Upper lobe of left lung (tissue), 4 donors: ENCODE measurements at regions not wholly inside any gene's neighbourhood (a gene's known extent, or its start where the extent isn't known, plus 50 kb on each side); places are given as distances from the start of the nearest gene placed in this dataset.

Experiments used
- CTCF ChIP-seq, 6 experiments: fragments of 450-650 bp in 4 of 6; fragments of 200-600 bp in 2 of 6; sonication (generic) in 2 of 6; IDR thresholded peaks; one replicate each; pipeline ENCODE4 v1.5.1; 2016 to 2019; ENCODE audit warnings: antibody characterized with exemption in 6 of 6
- EP300 ChIP-seq, 4 donors: sonication (generic); formaldehyde crosslinking; IDR thresholded peaks; one replicate each; pipeline ENCODE4 v1.5.1; 2017; ENCODE audit warnings: antibody characterized with exemption in 4 of 4, control low read depth in 2 of 4
- POLR2A ChIP-seq, 4 donors: fragments of 450-650 bp; IDR thresholded peaks; one replicate each; pipeline ENCODE4 v1.5.1; 2016 to 2017; ENCODE audit warnings: antibody characterized with exemption in 4 of 4, mild to moderate bottlenecking in 2 of 4
- POLR2AphosphoS5 ChIP-seq, 2 donors: sonication (generic); formaldehyde crosslinking; IDR thresholded peaks; one replicate each; pipeline ENCODE4 v1.5.1; 2017; ENCODE audit warnings: antibody characterized with exemption in 2 of 2

DNA sequence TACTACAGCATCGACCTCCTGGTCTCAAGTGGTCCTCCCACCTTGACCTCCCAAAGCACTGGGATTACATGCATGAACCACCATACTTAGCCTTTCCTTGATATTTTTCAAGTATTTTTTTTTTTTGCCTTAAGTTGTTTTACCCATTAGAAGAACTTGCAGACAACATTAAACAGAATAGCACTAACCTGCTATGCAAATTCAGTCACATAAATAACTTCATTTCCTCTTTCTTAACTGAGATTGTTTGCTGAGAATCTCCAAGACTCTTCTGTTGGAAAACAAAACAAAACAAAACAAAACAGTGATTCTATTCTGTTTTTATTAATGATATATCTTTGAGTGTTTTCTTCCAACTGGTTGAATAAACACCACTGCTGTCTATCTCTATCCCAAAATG lies 115.9 kb upstream of the IFNG-AS1 start:
- TF ChIP-seq CTCF (IDR thresholded peaks at IDR 0.05) (no peak), POLR2A (IDR thresholded peaks at IDR 0.05) (no peak), POLR2AphosphoS5 (IDR thresholded peaks at IDR 0.05) (no peak), EP300 (IDR thresholded peaks at IDR 0.05) (no peak)
